GM12878 (cell line): ENCODE measurements at regions not wholly inside any gene's neighbourhood (a gene's known extent, or its start where the extent isn't known, plus 50 kb on each side); places are given as distances from the start of the nearest gene placed in this dataset.

Source experiments
- CTCF ChIP-seq, 3 experiments: IDR thresholded peaks in 2 of 3; conservative IDR thresholded peaks in 1 of 3; 2 replicates each; pipeline ENCODE4 v1.5.1; 2011; ENCODE audit warnings: low read depth in 3 of 3, low read length in 3 of 3, mild to moderate bottlenecking in 3 of 3, control low read depth in 2 of 3, moderate library complexity in 2 of 3, inconsistent platforms in 1 of 3, mixed read lengths in 1 of 3; ENCODE audit not compliant: control insufficient read depth in 2 of 3, insufficient read depth in 1 of 3; ENCODE audit errors: extremely low read depth in 1 of 3
- EZH2 ChIP-seq: IDR thresholded peaks from 2 replicates; pipeline ENCODE4 v1.6.1; 2012; ENCODE audit warnings: low read depth, mild to moderate bottlenecking, control low read depth, inconsistent platforms, low read length, borderline replicate concordance; ENCODE audit not compliant: control insufficient read depth
- NKRF ChIP-seq: fragments of 450-650 bp; conservative IDR thresholded peaks from 2 replicates; pipeline ENCODE4 v1.6.1; 2017; ENCODE audit warnings: mild to moderate bottlenecking, moderate library complexity
- SPI1 ChIP-seq: IDR thresholded peaks from 2 replicates; pipeline ENCODE4 v1.6.1; 2011; ENCODE audit warnings: low read depth, mild to moderate bottlenecking, low read length, moderate library complexity, borderline replicate concordance; ENCODE audit not compliant: insufficient read depth
- YY1 ChIP-seq: IDR thresholded peaks from 2 replicates; pipeline ENCODE4 v1.6.1; 2011; ENCODE audit warnings: low read depth, mild to moderate bottlenecking, low read length

GRCh38 chr5:101937041-101937440, 359.0 kb downstream of the SLCO4C1 start:
- TF ChIP-seq CTCF (IDR thresholded peaks at IDR 0.05 in 2 of 3, conservative IDR thresholded peaks at IDR 0.05 in 1 of 3; ENCODE audit: control insufficient read depth in 2 of 3, extremely low read depth in 1 of 3, insufficient read depth in 1 of 3, low read depth in 3 of 3, low read length in 3 of 3) (no peak), YY1 (no peak), EZH2 (no peak), SPI1 (no peak), NKRF (no peak)
